ENCODE measurements at regions not wholly inside any gene's neighbourhood (a gene's known extent, or its start where the extent isn't known, plus 50 kb on each side); places are given as distances from the start of the nearest gene placed in this dataset.

DNA sequence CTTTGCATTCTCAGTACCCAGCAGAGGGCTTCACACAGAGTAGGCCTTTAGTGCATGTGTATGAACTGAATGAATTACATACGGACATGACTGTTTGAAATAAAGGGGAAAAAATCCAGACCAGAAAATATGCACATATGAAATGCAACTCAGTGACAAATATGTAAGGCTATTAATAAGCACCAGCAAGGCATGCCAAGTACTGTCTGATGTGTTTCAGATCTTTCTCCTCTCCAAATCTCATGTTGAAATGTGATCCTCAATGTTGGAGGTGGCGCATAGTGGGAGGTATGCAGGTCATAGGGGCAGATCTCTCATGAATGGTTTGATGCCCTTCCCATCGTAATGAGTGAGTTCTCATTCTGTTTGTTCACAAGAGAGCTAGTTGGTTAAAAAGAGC is 87.3 kb upstream of the TOMM7 start:
- DNase-seq: no peak

DNA sequence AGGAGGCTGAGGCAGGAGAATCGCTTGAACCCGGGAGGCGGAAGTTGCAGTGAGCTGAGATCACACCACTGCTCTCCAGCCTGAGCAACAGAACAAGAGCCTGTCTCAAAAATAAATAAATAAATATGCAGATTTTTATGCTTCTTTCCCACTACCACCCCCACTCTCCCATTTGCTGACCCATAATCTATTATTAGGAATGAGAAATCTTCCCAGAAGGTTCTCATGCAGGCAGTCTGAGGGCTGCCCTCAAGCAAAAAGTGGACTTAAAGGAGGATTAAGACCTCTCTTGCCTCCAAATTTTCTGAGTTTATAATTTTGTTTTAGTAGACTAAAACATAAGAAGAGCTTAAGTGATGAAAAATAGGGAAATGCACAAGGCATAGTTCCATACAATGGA is 85.2 kb upstream of the TOMM7 start:
- no peak for DNase-seq

GRCh38 chr7:22900784-22901183 is 78.1 kb upstream of the TOMM7 start:
- DNase-seq: no peak

- peak; percentile 44 for DNase-seq
Observed at GRCh38 chr7:22900101-22900500, 77.5 kb upstream of the TOMM7 start.

DNA sequence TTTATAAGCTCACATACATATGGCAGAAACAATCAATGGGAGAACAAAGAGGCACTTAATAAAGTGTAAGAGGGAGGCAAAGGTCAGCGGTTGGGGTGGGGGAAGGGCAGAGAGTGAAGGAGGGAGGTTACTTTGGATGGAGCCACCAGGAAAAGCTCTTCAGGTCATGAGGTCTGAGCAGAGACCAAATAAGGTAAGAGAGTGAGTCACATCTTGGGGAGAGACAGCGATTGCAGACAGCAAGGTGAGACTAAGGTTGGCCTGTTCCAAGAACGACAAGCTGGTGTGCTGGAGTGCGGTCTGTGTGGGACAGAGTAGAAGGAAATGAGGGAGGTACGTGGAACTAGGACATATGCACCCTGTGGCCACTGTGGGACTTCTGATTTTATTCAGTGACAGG is 74.3 kb upstream of the TOMM7 start:
- no peak for DNase-seq

GRCh38 chr7:22895828-22896165 is 73.1 kb upstream of the TOMM7 start:
- DNase-seq: no peak

- DNase-seq: no peak
Observed at GRCh38 chr7:22895140-22895827, 72.6 kb upstream of the TOMM7 start.

DNA sequence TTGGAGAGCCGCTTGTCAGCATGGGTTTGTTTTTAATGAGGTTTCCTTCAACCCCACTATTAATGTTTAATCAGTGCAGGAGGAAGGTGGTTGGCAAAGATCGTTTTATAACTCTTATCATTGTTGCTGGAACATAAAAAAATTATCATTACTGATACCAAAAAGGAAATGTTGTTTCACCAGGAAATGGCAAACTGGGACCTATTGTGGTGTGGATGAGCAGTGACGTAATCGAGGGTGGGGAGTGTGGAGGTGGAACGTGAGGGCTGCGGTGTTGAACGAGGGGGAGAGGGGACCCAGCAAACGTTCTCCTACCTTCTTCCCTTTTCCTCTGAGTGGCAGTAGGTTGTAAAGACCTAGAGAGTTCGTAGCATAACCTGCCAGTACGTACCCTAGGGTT is 71.9 kb upstream of the TOMM7 start:
- no peak for DNase-seq

DNA sequence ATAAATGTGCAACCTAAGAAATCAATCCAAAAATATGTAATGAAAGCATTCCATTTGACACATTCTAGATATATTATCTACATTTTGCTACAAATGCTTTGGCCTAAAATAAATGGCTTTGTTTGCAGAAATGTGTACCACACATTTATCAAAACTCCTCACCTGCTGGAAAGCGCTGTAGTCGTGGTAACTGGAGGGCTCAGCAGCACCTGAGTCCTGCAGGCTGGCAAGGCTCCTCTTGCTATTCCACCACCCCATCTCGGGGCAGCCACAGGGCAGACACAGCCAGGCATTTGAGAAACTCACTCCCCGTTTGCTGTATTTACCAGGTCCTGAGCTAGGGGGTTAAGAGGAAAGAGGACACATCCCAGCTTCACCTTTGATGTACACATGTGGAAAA is 68.1 kb upstream of the TOMM7 start:
- DNase-seq: no peak

- DNase-seq: no peak
Observed at GRCh38 chr7:22885797-22886261, 63.2 kb upstream of the TOMM7 start.

- no peak for DNase-seq
Observed at GRCh38 chr7:22884911-22885788, 62.5 kb upstream of the TOMM7 start.

DNA sequence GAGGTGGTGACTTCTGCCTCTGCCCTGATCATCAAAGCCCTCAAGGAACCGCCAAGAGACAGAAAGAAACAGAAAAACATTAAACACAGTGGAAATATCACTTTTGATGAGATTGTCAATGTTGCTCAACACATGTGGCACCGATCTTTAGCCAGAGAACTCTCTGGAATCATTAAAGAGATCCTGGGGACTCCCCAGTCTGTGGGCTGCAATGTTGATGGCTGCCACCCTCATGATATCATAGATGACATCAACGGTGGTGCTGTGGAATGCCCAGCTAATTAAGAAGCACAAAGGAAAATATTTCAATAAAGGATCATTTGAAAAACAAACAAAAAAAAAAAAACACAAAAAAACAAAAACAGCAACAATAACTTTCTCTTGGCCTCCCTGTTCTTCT is 59.5 kb upstream of the TOMM7 start:
- DNase-seq: no peak

- DNase-seq: no peak
Observed at GRCh38 chr7:22879709-22880306, 57.2 kb upstream of the TOMM7 start.

- DNase-seq: no peak
Observed at GRCh38 chr7:22879280-22879679, 56.6 kb upstream of the TOMM7 start.

DNA sequence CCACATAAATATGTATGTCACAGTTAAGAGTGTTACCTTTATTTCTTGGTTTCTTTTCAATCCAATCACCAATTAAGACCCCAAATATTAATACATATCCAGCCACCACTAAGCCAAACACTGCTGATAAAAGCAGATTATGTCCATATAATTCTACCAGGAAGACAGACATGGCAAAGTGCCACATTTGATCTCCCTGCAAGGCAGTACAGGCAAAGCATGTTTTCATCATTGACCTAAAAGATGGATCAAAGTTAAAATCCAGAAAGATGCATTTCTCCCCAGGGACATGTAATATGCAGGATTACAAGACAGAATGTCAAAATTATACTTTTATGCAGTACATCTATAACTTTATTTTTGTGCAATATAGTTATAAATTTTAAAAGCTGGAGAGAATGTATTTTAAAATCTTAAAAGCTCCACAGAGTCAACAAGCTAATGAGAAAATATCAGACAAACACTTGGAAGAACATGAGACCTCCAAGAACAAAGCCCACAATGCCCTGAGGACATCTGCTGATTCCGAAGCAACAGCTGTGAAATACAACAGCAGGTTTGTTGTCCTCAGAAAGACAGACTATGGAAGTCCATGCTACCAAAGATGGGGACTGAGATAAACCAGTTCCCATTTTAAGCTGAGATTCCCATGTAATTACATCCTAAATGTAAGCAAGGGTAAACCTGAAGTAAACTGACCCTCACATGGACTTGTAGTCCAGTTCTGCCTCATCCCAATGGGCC is 54.5 kb upstream of the TOMM7 start:
- DNase-seq: no peak

- no peak for DNase-seq
Observed at GRCh38 chr7:22875470-22875869, 52.8 kb upstream of the TOMM7 start.

DNA sequence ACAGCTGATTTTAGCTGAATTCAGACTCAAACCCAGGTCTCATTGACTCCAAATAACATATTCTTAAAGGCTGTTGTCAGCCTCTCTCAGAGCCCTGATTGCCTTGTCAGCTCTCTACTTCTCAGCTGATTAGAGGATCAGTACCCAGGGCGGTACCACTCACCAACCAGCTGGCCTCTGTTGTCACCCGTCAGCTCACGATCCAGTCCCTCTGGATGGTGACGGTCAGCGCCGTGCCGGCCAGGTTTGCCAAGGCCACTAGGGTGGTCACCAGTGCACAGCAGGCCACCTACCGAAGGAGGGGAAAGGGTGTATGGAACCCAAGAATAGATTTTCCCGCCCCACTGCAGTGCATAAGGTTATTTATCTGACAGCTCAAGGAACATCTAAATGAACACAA is 52.3 kb upstream of the TOMM7 start:
- DNase-seq: no peak

All from NCI-H1092 (cell line).